T-helper 2 cell treated with Interferon-gamma antibody and Interleukin-4, amounts not matched to agents 5 μg/mL and 100 μg/mL, for 36 hours (primary cell): ENCODE measurements at regions not wholly inside any gene's neighbourhood (a gene's known extent, or its start where the extent isn't known, plus 50 kb on each side); places are given as distances from the start of the nearest gene placed in this dataset.

Source experiments
- DNase-seq: peaks from one replicate; pipeline ENCODE4 v3.0.0; 2021; ENCODE audit warnings: low spot score
- H3K27ac Mint-ChIP-seq: one replicate; pipeline ENCODE4 v1.8.0; 2021; ENCODE audit warnings: mild to moderate bottlenecking, mixed read lengths
- H3K27me3 Mint-ChIP-seq: one replicate; pipeline ENCODE4 v1.8.0; 2021; ENCODE audit warnings: low read depth, mixed read lengths
- H3K36me3 Mint-ChIP-seq: one replicate; pipeline ENCODE4 v1.8.0; 2021; ENCODE audit warnings: low read depth, mixed read lengths
- H3K4me1 Mint-ChIP-seq: one replicate; pipeline ENCODE4 v1.8.0; 2021; ENCODE audit warnings: low read depth, mixed read lengths
- H3K4me3 Mint-ChIP-seq: one replicate; pipeline ENCODE4 v1.8.0; 2022; ENCODE audit warnings: mild to moderate bottlenecking, moderate library complexity, mixed read lengths
- H3K9me3 Mint-ChIP-seq: one replicate; pipeline ENCODE4 v1.8.0; 2021; ENCODE audit warnings: mixed read lengths

DNA sequence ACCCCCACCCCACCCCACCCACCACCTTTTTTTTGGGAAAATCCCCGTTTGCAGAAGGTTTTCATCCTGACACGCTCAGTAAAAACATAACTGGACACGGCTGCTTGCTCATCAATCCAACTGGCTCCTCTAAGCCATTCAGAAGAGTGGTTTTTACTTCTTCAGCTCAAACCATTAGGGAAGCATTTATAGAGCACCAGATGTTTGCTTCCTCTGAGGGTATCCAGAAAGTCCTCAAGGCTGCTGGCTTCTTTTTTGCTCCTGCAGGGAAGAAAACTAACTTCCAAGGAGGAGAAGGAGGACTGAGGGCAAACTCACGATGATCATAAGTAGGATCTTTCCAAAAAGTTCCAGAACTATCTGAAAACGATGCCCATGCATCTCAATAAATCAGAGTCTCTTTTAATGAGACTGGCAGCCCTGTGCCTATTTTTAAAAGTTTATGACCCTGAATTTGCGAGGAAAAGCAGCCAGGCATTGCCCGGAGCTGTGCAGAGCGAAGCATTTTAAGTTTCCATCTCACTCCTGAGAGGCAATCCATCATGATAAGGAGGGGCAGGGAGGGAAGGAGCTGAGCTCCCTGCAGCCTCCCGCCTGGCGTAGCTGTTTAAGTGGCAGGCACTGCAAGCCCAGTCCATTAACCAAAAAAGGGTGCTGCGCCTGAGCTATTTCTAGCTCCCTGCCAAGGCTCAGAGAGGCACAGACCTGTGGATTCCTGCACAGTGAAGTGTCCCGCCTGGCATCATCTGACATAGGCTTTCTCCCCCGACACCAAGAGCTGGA, 146.3 kb upstream of the FOXF1 start:
- H3K4me1 Mint-ChIP-seq: no peaks in the 10 kb centered on the region
- no peaks in the 10 kb centered on the region for H3K9me3 Mint-ChIP-seq
- DNase-seq: no peak
- no peak overlapping the region for H3K4me3 Mint-ChIP-seq
- no peaks in the 10 kb centered on the region for H3K36me3 Mint-ChIP-seq
- no peak overlapping the region for H3K27ac Mint-ChIP-seq
- H3K27me3 Mint-ChIP-seq: peaks cover 5% of the 10 kb centered on the region

GRCh38 chr16:86364653-86365380, 145.5 kb upstream of the FOXF1 start:
- H3K36me3 Mint-ChIP-seq: no peaks in the 10 kb centered on the region
- H3K9me3 Mint-ChIP-seq: no peaks in the 10 kb centered on the region
- no peak overlapping the region for H3K27ac Mint-ChIP-seq
- no peaks in the 10 kb centered on the region for H3K4me1 Mint-ChIP-seq
- H3K27me3 Mint-ChIP-seq: peaks cover 5% of the 10 kb centered on the region
- H3K4me3 Mint-ChIP-seq: no peak overlapping the region
- no peak for DNase-seq

DNA sequence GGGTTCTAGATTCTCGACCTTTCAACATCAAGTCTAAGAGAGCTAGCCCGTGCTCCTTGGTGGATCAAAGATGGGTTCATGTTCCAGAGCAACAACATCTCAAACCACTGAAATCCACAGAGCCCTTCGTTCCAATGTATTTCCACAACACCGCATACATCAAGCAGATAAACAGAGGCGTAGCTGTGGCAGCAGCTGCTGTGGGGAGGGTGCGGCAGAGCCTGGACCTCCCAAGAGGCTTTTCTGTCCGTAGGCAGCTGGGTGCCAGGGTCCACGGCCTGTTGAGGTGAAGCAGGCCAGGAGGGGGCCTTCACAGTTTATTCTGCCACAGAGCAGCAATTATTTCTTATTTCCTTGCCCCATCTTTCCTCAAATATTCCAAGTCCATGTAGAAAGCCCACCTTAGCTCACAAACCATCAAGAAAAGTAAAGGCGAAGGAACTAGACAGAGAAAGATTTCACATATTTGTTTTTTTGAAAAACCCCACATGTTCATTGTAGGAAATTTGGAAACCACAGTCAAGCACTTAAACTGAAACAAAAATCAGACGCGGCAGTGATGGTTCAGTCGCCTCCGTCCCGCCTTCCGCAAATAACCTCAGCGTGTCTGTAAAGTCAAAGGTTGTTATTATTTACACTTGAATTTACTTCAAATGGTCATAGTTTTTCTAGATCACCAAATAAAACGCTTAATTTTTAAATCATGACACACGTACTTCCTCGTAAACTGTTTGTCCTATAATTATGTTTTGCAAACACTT, 144.6 kb upstream of the FOXF1 start:
- Mint-ChIP-seq H3K27ac (no peak overlapping the region), H3K4me1 (no peaks in the 10 kb centered on the region), H3K27me3 (peaks cover 5% of the 10 kb centered on the region), H3K36me3 (no peaks in the 10 kb centered on the region), H3K9me3 (no peaks in the 10 kb centered on the region), H3K4me3 (no peak overlapping the region)
- no peak for DNase-seq

DNA sequence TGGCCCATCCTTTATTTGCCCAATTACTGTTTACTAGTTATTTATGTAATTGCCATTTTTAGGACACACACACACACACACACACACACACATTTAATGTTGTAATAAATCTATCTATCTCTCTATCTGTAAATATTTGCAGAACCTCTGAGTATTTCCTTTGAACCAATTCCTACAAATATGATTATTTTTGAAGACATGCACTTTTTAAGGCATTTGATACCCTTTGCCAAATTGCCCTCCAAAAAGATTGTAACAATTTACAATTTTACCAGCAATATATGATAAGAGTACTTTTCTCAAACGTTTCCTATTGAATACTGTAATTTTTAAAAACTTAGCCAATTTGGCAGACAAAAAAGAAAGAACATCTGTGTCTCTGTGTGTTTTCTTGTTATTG, 143.8 kb upstream of the FOXF1 start:
- no peak overlapping the region for H3K4me3 Mint-ChIP-seq
- H3K36me3 Mint-ChIP-seq: no peaks in the 10 kb centered on the region
- no peak overlapping the region for H3K27ac Mint-ChIP-seq
- H3K27me3 Mint-ChIP-seq: peaks cover 5% of the 10 kb centered on the region
- no peak for DNase-seq
- no peaks in the 10 kb centered on the region for H3K9me3 Mint-ChIP-seq
- no peaks in the 10 kb centered on the region for H3K4me1 Mint-ChIP-seq

GRCh38 chr16:86367291-86368072, 142.8 kb upstream of the FOXF1 start:
- DNase-seq: no peak
- Mint-ChIP-seq H3K9me3 (no peaks in the 10 kb centered on the region), H3K4me1 (no peaks in the 10 kb centered on the region), H3K36me3 (no peaks in the 10 kb centered on the region), H3K27ac (no peak overlapping the region), H3K4me3 (no peak overlapping the region), H3K27me3 (peaks cover 5% of the 10 kb centered on the region)

DNA sequence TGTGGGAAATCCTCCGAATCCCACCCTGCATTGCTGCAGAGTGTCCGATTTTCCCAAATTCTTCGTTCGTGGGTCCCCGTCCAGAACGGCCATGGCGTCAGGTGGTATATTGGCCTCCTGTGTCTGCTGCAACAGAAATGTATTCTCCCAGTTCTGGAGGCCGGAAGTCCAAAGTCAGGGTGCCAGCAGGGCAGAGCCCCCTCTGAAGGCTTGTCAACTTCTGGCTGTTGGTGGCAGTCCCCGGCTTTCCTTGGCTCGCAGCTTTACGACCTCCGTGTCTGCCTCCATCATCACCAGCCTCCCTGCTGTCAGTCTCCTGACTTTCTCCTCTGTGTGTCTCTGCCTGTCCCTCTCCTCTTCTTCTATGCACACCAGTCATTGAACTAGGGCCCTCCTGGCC, 142.1 kb upstream of the FOXF1 start:
- no peak overlapping the region for H3K27ac Mint-ChIP-seq
- H3K36me3 Mint-ChIP-seq: no peaks in the 10 kb centered on the region
- no peaks in the 10 kb centered on the region for H3K9me3 Mint-ChIP-seq
- no peaks in the 10 kb centered on the region for H3K4me1 Mint-ChIP-seq
- no peak overlapping the region for H3K4me3 Mint-ChIP-seq
- H3K27me3 Mint-ChIP-seq: peaks cover 5% of the 10 kb centered on the region
- no peak for DNase-seq

- Mint-ChIP-seq H3K4me3 (no peak overlapping the region), H3K36me3 (no peaks in the 10 kb centered on the region), H3K27ac (no peak overlapping the region), H3K4me1 (no peaks in the 10 kb centered on the region), H3K9me3 (peaks cover 4% of the 10 kb centered on the region), H3K27me3 (peaks cover 3% of the 10 kb centered on the region)
- no peak for DNase-seq
These were observed 140.3 kb upstream of the FOXF1 start for GRCh38 chr16:86370062-86370461.

GRCh38 chr16:86371083-86371803, 139.1 kb upstream of the FOXF1 start:
- Mint-ChIP-seq H3K36me3 (no peaks in the 10 kb centered on the region), H3K27me3 (peaks cover 3% of the 10 kb centered on the region), H3K4me1 (no peaks in the 10 kb centered on the region), H3K9me3 (peaks cover 4% of the 10 kb centered on the region), H3K4me3 (no peak overlapping the region), H3K27ac (no peak overlapping the region)
- DNase-seq: no peak

GRCh38 chr16:86372193-86372592, 138.1 kb upstream of the FOXF1 start:
- Mint-ChIP-seq H3K27me3 (no peaks in the 10 kb centered on the region), H3K36me3 (no peaks in the 10 kb centered on the region), H3K4me1 (no peaks in the 10 kb centered on the region), H3K9me3 (peaks cover 4% of the 10 kb centered on the region), H3K4me3 (no peak overlapping the region), H3K27ac (no peak overlapping the region)
- no peak for DNase-seq

DNA sequence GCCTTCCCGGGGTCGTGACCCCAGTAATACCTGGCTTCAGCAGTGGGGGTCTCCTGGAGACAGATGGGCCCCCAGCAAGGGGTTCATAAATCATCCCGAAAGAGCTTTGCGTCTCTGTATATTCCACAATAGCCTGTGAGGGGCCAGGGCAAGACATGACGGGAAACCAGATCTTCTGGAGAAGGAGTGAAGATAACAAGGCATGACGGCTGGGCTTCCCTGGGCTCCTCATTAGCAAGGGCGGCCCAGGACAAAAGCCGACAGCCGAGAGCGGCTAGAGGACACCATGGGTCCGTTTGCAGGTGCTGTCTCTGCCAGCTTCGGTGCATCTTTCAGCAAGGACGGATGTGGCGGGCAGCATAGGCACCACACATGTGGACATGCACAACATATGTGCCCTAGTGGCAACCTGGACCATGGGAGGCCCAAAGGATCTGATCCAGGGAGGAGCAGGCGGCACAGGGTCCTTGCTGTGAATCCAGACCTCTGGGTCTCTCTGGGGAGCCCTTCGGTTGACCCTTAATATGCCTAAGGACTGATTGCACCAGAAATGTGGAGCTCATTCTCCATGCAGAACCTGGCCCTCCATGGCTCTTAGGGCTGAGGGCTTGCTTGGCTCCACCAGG, 136.9 kb upstream of the FOXF1 start:
- no peaks in the 10 kb centered on the region for H3K4me1 Mint-ChIP-seq
- H3K4me3 Mint-ChIP-seq: no peak overlapping the region

GRCh38 chr16:86374603-86375130, 135.7 kb upstream of the FOXF1 start:
- no peak for DNase-seq
- Mint-ChIP-seq H3K36me3 (no peaks in the 10 kb centered on the region), H3K9me3 (peaks cover 4% of the 10 kb centered on the region), H3K27ac (no peak overlapping the region), H3K27me3 (no peaks in the 10 kb centered on the region), H3K4me1 (no peaks in the 10 kb centered on the region), H3K4me3 (no peak overlapping the region)

More for the DNA sequence above, 136.9 kb upstream of the FOXF1 start:
- Mint-ChIP-seq H3K27ac (no peak overlapping the region), H3K27me3 (no peaks in the 10 kb centered on the region), H3K36me3 (no peaks in the 10 kb centered on the region), H3K9me3 (peaks cover 4% of the 10 kb centered on the region)
- DNase-seq: no peak

DNA sequence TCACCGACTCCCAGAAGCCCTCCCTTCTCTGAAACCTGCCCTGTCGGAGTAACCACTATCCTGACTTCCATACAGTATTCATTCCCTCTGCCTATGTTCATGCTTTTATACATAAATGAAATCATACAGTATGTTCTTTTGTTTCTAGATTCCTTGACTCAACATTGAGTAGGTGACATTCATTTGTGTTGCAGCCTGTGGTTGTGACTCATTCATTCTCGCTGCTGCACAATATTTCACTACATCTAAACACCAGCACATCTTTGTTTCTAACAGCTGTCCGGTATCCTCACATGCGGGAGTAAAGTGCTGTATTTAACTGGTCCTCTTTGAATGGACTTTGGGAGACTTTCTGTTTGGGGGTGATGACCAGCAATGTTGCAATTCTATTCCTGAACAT, 135.0 kb upstream of the FOXF1 start:
- Mint-ChIP-seq H3K4me3 (no peak overlapping the region), H3K36me3 (no peaks in the 10 kb centered on the region), H3K27ac (no peak overlapping the region), H3K4me1 (no peaks in the 10 kb centered on the region), H3K9me3 (peaks cover 4% of the 10 kb centered on the region), H3K27me3 (no peaks in the 10 kb centered on the region)
- no peak for DNase-seq
